ENCODE measurements at regions not wholly inside any gene's neighbourhood (a gene's known extent, or its start where the extent isn't known, plus 50 kb on each side); places are given as distances from the start of the nearest gene placed in this dataset.
"Not testable (repeated sequence)": the region's sequence is repeated elsewhere in the genome, so short reads cannot be mapped to it uniquely, and the experiment has no call there.

GRCh38 chr4:170682087-170682486, 592.3 kb upstream of the AADAT start:
- DNase-seq, result not testable (repeated sequence)

GRCh38 chr4:170675568-170676262, 586.0 kb upstream of the AADAT start:
- no peak for DNase-seq

GRCh38 chr4:170674176-170674575, 584.4 kb upstream of the AADAT start:
- no peak for DNase-seq

- DNase-seq, result no peak
Observed at GRCh38 chr4:170672381-170672965, 582.7 kb upstream of the AADAT start.

GRCh38 chr4:170671171-170671570, 581.4 kb upstream of the AADAT start:
- DNase-seq, result no peak

GRCh38 chr4:170667814-170668213, 578.1 kb upstream of the AADAT start:
- no peak for DNase-seq

GRCh38 chr4:170666909-170667308, 577.2 kb upstream of the AADAT start:
- DNase-seq, result no peak

GRCh38 chr4:170662250-170662649, 572.5 kb upstream of the AADAT start:
- no peak for DNase-seq

GRCh38 chr4:170657761-170658160, 568.0 kb upstream of the AADAT start:
- DNase-seq, result no peak

GRCh38 chr4:170656506-170656905, 566.8 kb upstream of the AADAT start:
- no peak for DNase-seq

GRCh38 chr4:170652571-170652970, 562.8 kb upstream of the AADAT start:
- DNase-seq, result no peak

- DNase-seq, result no peak
Observed at GRCh38 chr4:170651786-170652185, 562.0 kb upstream of the AADAT start.

GRCh38 chr4:170627418-170627817, 537.7 kb upstream of the AADAT start:
- no peak for DNase-seq

- DNase-seq, result no peak
Observed at GRCh38 chr4:170623899-170624298, 534.1 kb upstream of the AADAT start.

- DNase-seq, result no peak
Observed at GRCh38 chr4:170610434-170610833, 520.7 kb upstream of the AADAT start.

GRCh38 chr4:170599894-170600293, 510.1 kb upstream of the AADAT start:
- no peak for DNase-seq

GRCh38 chr4:170591076-170591475, 501.3 kb upstream of the AADAT start:
- no peak for DNase-seq

GRCh38 chr4:170589597-170590191, 499.9 kb upstream of the AADAT start:
- no peak for DNase-seq

GRCh38 chr4:170581969-170582368, 492.2 kb upstream of the AADAT start:
- no peak for DNase-seq

- DNase-seq, result no peak
Observed at GRCh38 chr4:170581322-170581721, 491.6 kb upstream of the AADAT start.

GRCh38 chr4:170580651-170581050, 490.9 kb upstream of the AADAT start:
- DNase-seq, result no peak

GRCh38 chr4:170538821-170539473, 449.2 kb upstream of the AADAT start:
- DNase-seq, result no peak

GRCh38 chr4:170529748-170530722, 440.3 kb upstream of the AADAT start:
- no peak for DNase-seq
